Right ventricle myocardium superior (tissue), 1 donor: ENCODE measurements at regions not wholly inside any gene's neighbourhood (a gene's known extent, or its start where the extent isn't known, plus 50 kb on each side); places are given as distances from the start of the nearest gene placed in this dataset.
A peak's percentile ranks its signal among the peaks of the same experiment; 100 is the strongest.
"Not testable (repeated sequence)": the region's sequence is repeated elsewhere in the genome, so short reads cannot be mapped to it uniquely, and the experiment has no call there.

ENCODE experiments used
- ATAC-seq: fragments of 200-7000 bp; cut with Tn5 transposase; one replicate; pipeline ENCODE4 v1.9.1; 2020; ENCODE audit warnings: mild to moderate bottlenecking; ENCODE audit not compliant: poor library complexity
- DNase-seq: peaks from one replicate; pipeline ENCODE4 v3.0.0-alpha.2; 2020
- intact Hi-C: fragments of 100-400 bp; cut with DNase I; formaldehyde crosslinking; loops from one replicate; pipeline ENCODE4 v1.11.2; 2022
- donor health status: DM: no; HTN: yes; CAD: no; lungs with severe emphysema.

DNA sequence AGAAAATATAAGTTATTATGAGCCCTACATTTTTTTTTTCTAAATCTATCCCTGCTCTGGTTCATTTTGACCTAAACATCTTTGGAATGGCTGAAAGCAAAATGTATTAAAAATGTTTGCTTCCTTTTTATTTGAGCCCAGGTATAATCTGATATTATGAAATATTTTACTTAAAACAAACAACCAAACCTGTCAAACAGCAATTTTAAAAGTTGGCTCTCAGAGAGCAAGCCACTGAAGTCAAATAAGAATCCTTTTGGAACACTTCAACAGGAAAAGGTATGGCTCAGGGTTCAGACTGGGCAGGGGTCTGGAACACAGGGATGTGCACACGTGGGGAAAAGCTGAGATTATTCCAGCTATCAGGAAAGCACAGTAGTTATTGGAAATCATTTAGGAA lies 782.9 kb downstream of the CCSER2 start:
- DNase-seq (no peak), ATAC-seq (no peak)
- intact Hi-C loops = no loop called here

DNA sequence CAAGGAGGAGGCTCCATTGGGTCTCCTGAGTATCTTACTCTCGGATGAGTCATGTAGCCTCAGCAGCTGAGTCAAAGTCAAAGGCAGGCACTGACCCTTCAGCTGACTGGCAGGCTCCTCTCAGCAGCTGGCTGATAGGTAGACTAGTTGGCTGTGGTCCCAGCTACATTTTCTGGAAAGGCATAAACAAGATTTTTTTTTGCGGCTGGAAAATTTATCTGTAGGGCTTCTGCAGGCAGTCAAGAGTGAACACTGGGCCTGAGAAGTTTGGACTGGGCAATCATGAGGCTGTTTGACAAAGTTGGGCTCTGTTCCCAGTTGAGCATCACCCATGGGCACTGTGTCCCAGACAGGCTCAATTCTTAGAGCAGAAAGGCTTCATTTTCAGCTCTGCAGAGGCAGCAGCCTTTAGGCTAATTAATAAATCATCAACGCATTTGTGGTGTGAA lies 796.2 kb downstream of the CCSER2 start:
- ATAC-seq = peak; percentile 53
- DNase-seq = no peak
- intact Hi-C loops = no loop called here

DNA sequence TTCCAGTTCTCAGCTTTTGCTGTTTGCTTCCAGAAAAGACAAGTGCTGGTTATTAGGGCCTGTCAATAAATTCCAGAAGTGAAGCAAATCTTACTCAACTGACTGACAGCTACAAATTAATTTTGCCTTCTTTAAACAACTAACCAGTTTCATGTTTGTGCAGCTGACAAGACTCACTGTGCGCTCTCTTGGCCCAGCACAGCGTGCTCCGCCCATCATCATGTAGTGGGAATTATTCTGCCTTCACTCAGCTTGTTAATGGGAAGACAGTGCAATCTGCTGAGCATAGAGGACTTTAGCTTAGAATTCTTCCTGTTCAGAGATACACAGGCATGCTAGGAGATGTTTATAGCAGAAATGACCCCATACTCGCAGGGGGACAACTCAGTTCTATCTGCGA lies 808.9 kb downstream of the CCSER2 start:
- intact Hi-C loops = no loop called here

DNA sequence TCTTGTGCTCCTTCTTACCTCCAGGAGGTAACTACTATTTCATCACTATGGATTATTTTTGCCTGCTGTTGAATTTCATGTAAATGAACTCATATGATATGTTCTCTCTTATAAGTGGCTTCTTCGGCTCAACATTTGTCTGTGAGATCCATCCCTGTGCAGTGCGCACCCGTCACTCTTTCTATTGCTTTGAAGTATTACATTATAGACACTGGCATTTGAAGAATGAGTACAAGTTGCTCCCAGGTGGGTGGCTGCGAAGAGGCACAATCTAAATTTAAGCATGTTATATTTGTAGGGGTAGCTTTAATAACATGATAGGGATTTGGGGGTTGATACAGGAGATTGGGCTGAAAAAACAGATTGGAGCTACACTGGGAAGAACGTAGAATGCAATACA lies 809.7 kb downstream of the CCSER2 start:
- no peak for DNase-seq
- intact Hi-C loops = no loop called here
- no peak for ATAC-seq

More for the DNA sequence above, 808.9 kb downstream of the CCSER2 start:
- no peak for ATAC-seq
- no peak for DNase-seq

DNA sequence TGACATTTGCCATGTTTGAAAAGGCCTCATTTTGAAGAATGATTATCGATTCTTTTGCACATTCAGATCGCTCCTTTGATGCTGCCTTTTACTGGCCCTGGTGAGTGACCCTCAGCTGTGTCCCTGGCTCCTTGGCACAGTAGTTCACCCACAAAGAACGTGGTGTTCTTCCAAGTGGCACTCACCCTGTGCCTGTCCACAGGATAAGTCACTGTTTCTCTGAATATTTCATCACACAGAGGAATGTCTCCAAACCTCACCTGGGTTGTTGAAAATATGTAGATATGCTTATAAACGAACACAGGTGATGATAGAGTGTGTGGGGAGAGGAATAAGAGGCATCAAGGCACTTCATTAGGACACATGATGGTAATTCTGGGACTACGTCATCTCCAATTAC lies 810.7 kb downstream of the CCSER2 start:
- no peak for DNase-seq
- intact Hi-C loops = no loop called here
- no peak for ATAC-seq

DNA sequence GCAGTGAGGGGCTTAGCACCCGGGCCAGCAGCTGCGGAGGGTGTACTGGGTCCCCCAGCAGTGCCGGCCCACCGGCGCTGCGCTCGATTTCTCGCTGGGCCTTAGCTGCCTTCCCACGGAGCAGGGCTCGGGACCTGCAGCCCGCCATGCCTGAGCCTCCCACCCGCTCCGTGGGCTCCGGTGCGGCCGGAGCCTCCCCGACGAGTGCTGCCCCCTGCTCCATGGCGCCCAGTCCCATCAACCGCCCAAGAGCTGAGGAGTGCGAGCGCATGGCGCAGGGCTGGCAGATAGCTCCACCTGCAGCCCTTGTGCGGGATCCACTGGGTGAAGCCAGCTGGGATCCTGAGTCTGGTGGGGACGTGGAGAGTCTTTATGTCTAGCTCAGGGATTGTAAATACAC lies 813.1 kb downstream of the CCSER2 start:
- intact Hi-C loops, ATAC-seq, DNase-seq: not testable (repeated sequence)

DNA sequence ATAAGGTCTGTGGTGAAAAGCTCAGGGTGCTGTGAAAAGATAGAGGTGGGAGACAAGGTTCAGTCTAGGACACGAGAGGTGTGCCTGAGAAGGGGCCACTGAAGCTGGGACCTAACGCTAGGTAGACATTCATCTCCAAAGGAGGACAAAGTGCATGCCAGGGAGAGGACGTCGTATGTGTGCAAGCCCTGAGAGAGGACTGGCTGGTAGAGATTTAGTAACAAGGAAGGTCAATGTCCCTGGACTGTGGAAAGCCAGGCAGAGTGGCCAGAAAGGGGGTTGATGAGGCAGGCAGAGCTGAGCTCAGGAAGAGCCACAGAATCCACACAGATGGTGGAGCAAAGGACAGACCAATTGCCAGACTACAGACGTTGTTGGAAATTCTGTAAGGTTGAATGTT lies 817.6 kb downstream of the CCSER2 start:
- intact Hi-C loops = no loop called here
- no peak for DNase-seq
- no peak for ATAC-seq

DNA sequence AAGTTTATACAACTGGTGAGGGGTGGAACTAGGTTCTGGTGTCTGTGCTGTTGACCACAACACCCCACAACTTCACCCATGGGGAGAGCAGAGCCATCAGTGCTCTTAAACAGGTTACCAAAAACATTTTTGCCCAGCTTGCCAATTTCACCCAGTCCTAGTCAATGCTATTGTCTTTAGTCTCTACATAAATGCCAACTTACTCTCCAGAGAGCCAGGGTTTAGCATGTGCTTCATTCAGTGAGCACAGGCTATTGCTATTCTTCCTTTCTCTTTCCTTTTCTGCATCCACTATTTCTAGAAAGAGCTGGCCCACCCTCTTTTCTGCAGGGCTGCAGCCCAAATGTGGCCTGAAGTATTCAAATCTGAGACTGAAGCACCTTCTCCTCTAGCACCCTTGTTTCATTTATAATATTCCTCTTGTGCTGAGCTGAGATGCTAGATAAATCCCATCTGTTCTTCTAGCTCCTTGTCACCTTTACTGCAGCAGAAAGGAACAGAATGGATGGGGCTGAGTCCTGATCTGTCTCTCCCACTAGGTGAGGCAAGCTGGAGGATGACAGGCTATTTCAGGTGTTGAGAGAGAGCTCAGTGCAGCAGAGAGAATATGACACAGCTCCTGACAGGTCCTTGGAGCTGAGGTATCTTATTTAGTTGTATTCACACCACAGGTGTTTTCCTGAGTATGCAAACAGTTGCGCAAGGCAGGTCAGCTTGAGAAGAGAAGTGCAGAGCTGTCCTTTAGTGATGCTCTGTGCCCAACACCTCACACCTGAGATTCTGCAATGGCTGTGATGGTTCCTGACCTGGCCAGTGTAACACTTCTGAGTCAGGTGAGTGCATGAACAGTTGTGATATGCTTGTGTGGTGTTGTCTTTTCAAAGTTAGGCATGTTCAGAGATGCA lies 819.2 kb downstream of the CCSER2 start:
- intact Hi-C loops = no loop called here
- ATAC-seq (no peak), DNase-seq (no peak)

DNA sequence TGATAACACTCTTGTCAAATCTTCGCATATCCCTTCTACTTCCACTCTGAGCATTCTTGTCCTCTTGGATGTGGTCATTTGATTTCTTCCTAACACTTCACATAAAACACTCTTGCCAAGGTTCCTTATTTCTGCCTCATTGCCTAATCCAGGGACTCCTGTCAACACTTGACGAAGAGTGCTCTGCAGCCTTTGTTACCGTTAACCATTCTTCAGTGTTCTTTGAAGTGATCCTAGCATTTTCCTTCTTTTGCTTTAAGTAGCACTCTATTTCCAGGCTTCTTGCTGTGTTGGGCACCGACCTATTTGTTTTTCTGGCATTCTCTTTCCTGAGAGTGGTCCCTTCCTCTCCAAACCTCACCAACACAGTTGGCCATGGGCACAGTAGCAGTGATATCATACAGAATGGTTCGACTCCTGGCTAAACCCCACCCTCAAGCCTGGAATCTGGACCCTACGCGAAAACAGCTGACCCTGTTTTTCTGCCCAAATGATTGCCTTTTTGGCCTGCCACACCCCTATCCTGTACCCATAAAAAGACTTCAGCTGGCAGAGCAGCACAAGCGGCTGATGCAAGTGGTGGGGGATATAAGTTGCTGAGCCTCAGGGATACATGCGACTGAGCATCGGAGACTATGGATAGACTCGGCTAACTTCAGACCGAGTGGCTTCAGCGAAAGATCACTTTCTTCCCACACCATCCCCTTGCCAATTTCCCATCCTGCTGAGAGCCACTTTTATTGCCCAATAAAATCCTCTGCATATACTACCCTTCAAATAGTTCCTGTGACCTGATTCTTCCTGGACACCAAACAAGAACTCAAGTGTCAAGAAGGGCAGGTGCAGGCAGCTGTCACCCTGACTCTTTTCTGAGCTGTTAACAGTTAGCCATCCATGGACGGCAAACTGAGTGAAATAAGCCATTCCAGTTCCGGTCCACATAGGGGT lies 820.6 kb downstream of the CCSER2 start:
- DNase-seq (no peak), ATAC-seq (no peak)
- intact Hi-C loops = no loop called here

DNA sequence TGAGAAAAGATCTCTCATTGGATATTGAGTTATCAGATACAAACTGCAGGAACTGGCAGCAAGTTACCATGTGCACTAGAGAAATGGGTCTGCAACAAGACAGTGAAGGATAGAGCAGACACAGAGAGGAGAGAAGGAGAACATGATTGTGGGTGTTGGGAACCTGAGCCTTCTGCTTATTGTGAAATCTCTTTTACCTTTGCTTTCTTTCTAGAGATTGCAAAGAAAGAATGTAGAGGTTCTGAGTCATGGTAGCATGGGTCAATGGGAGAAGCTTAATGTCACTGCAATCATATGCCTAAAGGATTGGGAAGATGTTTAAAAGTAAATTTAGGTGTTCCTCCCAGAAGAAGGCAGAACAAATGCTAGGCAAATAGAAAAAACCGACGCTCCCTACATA lies 821.4 kb downstream of the CCSER2 start:
- DNase-seq = no peak
- intact Hi-C loops = no loop called here
- ATAC-seq = no peak

DNA sequence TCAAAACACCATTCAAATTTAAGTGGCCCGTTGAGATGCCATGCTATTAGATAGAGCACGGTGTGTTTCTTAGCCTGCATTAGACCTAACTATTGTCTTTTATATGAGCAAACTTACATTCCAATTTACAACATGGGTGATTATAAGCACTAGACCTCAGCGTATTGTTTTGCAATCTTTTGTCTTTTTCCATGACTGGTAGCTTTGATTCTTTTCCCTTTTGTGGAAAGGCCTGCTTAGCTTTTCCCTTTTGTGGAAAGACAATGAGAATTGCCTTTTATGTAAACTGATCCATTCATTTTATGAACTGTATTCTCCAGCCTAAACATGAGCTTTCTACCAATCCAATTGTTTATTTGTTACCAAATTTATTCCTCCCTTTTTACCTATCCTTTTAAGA lies 823.1 kb downstream of the CCSER2 start:
- ATAC-seq (no peak), DNase-seq (no peak)
- intact Hi-C loops = no loop called here

DNA sequence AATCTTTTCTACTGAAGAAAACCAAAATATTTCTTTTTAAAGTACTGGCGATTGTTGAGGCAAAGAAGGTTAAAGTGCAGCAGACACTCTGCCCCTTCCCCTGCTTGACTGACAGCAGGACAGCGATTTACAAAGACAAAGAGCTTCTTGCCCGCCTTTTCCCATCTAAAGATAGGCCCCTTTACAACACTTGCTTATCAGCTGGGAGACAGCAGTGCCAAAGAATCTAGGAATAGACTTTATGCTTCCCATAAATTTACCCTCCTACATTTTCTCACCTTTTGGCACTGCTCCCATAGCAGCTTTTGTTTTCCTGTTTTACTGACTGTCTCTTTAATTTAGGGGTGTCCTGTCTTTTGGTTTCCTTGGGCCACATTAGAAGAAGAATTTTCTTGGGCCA lies 824.1 kb downstream of the CCSER2 start:
- intact Hi-C loops = no loop called here
- DNase-seq (no peak), ATAC-seq (no peak)

DNA sequence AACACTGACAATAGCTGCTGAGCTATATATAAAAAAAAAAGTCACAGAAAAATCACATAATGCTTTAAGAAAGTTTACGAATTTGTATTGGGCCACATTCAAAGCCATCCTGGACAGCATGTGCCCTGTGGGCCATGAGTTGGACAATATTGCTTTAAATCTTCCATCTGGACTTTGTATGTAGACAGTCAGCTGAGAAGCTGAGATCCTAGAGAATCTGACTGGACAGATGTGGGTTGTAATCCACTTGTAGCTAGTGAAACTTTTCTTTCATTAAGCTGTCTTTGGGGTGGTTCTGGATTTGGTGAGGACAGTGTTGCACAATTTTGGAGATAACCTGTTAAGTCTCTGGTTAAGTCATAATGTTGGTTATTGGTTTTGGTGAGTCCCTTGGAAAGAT lies 824.5 kb downstream of the CCSER2 start:
- no peak for DNase-seq
- intact Hi-C loops = no loop called here
- no peak for ATAC-seq

DNA sequence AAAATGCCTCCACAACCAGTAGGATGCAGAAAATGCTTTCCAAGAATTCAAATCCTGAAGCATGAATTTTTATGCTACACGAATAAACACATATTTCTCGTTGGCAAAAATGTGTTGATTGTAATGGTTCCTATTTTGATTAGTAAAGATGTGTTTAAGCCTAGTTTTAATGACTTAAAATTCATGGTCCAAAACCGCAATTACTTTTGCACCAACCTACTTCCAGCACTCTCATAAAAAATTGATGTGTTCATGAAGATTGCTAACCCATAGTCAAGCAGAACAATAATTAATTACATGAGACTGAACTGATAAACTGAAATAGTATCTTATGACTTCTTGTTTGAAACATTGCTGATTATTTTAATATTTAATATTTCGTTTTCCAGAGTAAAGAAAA lies 828.8 kb downstream of the CCSER2 start:
- intact Hi-C loops = no loop called here
- DNase-seq (no peak), ATAC-seq (no peak)

DNA sequence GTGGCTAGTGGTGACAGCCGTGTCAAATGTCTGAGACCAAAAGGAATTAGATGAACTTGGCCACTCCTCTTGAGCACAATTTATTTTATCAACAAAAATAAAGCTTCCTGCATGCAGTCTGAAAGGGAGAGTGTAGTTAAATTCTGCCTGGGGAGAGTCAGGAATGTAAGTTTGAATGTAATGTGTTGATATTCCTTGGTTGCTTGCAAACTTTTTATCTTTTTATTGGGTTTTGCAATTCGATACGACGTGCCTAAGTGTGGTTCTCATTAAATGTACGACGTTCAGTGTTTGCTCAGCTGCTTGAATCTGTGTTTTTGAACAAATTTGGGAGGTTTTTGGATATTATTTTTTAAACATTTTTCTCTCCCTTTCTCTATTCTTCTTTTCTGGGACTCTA lies 839.9 kb downstream of the CCSER2 start:
- no peak for DNase-seq
- intact Hi-C loops = no loop called here
- no peak for ATAC-seq

DNA sequence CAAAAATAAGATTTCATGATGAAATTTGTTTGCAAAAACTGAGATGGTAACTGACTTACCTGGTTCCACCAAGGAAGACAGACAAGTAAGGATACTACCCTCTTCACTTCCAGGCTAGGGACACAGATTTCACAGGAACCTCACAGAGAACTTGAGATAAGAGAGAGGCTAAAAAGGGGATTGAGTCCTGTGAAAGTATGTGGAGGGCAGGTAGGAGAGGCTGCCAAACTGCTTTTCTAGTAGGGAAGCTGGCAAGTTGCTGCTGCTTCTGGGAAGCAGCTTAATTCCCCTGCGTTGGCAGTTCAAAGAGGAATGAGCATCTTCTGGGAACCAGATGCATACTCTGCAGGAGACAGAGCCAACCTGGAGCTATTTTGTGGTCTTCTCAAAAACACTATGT lies 841.6 kb downstream of the CCSER2 start:
- DNase-seq (no peak), ATAC-seq (no peak)
- intact Hi-C loops = no loop called here

DNA sequence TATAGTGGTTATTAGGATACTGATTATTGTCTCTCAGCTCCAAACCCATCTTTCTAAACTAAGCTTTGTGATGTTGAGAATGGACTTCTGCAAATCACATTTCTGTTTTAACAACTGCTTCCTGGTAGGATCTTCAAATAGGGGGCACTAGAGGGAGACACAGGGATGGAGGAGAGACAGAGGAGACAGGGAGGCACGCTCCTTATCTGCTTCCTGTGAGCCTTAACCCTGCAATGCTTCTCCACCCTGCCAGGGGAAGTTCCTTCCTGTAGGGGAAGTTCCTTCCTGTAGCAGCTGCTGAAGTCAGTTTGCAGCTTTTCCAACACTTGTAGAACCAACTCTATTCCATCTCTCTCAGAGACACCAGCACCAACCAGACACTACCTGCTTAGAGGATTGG lies 847.2 kb downstream of the CCSER2 start:
- DNase-seq (no peak), ATAC-seq (no peak)
- intact Hi-C loops = no loop called here

DNA sequence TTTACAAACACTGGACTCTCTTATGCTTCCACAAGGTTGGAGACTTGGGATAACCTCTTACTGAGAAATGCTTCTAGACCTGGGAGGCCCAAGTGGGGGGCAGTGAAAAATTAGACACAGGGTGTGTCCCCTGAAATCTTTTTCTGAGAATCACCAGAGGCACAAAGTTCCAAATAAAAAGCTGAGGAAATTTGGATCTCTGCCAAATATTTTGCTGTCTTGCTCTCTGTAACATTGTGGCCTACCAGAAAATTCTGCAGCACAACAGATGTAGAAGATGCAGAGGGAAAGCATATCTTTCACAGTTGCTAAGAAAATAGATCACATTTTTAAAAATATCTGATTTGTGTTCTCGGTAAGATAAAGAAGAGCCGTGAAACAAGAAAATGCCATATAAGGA lies 849.4 kb downstream of the CCSER2 start:
- ATAC-seq = no peak
- intact Hi-C loops = no loop called here
- no peak for DNase-seq

DNA sequence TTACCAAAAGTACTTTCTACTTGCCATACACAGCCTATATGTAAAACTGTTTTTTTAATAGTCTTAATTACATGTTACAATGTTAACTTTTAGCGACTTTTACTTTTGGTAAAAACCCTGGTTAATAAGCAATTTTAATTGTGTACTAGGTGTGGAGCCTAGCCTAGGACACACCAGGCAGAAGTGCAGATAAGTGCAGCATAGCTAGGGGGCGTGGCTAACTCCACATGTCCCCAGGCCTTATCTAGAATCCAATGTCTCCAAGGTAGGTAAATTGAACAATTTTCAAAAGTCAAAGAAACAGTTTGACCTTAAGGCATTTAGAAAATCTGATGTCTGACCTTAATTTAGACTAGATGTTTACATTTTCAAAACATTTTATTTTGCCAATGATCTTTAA lies 858.7 kb downstream of the CCSER2 start:
- intact Hi-C loops = no loop called here
- DNase-seq (no peak), ATAC-seq (no peak)
